Loucy (cell line): ENCODE measurements at regions not wholly inside any gene's neighbourhood (a gene's known extent, or its start where the extent isn't known, plus 50 kb on each side); places are given as distances from the start of the nearest gene placed in this dataset.

Source experiments
- EZH2phosphoT487 ChIP-seq: fragments of 200-600 bp; IDR thresholded peaks from 2 replicates; pipeline ENCODE4 v1.6.1; 2018; ENCODE audit warnings: antibody characterized with exemption, mild to moderate bottlenecking, moderate library complexity, borderline replicate concordance
- TF ChIP-seq, protein P1 (sequence below): fragments of 200-600 bp; sonication (generic); conservative IDR thresholded peaks from 2 replicates; pipeline ENCODE4 v1.5.1; 2014; ENCODE audit warnings: mild to moderate bottlenecking, antibody characterized with exemption, low read length

GRCh38 chr2:240250150-240250984, 109.9 kb upstream of the OTOS start:
- TF ChIP-seq, protein P1, sequence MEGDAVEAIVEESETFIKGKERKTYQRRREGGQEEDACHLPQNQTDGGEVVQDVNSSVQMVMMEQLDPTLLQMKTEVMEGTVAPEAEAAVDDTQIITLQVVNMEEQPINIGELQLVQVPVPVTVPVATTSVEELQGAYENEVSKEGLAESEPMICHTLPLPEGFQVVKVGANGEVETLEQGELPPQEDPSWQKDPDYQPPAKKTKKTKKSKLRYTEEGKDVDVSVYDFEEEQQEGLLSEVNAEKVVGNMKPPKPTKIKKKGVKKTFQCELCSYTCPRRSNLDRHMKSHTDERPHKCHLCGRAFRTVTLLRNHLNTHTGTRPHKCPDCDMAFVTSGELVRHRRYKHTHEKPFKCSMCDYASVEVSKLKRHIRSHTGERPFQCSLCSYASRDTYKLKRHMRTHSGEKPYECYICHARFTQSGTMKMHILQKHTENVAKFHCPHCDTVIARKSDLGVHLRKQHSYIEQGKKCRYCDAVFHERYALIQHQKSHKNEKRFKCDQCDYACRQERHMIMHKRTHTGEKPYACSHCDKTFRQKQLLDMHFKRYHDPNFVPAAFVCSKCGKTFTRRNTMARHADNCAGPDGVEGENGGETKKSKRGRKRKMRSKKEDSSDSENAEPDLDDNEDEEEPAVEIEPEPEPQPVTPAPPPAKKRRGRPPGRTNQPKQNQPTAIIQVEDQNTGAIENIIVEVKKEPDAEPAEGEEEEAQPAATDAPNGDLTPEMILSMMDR = no peak
- no peak for TF ChIP-seq EZH2phosphoT487
